Adrenal gland (tissue), 5 donors: ENCODE measurements at regions not wholly inside any gene's neighbourhood (a gene's known extent, or its start where the extent isn't known, plus 50 kb on each side); places are given as distances from the start of the nearest gene placed in this dataset.

Experiments used
- POLR2A ChIP-seq, 2 donors: fragments of 450-650 bp; IDR thresholded peaks; one replicate each; pipeline ENCODE4 v1.6.1; 2017; ENCODE audit warnings: antibody characterized with exemption in 2 of 2, mild to moderate bottlenecking in 2 of 2, moderate library complexity in 1 of 2
- TF ChIP-seq, protein P1 (sequence below), 6 experiments: fragments of 450-650 bp in 4 of 6; fragments of 200-600 bp in 2 of 6; sonication (generic) in 1 of 6; IDR thresholded peaks; 1 replicate in 5 of 6; 2 replicates in 1 of 6; pipeline versions ENCODE4 v1.5.1 to v1.8.0; 2016 to 2021; ENCODE audit warnings: antibody characterized with exemption in 6 of 6, mild to moderate bottlenecking in 2 of 6, moderate library complexity in 1 of 6
- donor health status: DM: no; HTN: no; CAD: no.

DNA sequence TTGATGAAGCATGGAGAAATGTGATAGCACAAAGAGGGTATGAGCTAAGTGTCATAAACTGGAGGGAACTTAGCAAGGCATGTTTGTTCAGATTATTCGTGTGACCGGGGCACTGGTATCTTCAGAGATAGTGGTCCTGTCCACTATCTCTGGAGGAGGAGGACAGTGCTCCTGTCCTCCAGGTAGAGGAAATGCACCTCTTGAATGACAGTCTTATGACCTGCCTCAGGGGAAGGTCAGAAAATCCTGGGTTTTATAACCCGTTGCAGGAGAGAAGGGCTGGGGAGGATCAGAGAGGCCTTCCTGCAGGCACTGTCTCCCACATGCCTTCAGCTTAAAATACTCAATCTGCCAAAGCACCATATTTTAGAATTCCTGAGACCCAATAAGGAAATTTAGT, 213.5 kb upstream of the UBL3 start:
- TF ChIP-seq, protein P1, sequence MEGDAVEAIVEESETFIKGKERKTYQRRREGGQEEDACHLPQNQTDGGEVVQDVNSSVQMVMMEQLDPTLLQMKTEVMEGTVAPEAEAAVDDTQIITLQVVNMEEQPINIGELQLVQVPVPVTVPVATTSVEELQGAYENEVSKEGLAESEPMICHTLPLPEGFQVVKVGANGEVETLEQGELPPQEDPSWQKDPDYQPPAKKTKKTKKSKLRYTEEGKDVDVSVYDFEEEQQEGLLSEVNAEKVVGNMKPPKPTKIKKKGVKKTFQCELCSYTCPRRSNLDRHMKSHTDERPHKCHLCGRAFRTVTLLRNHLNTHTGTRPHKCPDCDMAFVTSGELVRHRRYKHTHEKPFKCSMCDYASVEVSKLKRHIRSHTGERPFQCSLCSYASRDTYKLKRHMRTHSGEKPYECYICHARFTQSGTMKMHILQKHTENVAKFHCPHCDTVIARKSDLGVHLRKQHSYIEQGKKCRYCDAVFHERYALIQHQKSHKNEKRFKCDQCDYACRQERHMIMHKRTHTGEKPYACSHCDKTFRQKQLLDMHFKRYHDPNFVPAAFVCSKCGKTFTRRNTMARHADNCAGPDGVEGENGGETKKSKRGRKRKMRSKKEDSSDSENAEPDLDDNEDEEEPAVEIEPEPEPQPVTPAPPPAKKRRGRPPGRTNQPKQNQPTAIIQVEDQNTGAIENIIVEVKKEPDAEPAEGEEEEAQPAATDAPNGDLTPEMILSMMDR (IDR thresholded peaks at IDR 0.05): no peak
- TF ChIP-seq POLR2A (IDR thresholded peaks at IDR 0.05): no peak
